Iris pigment epithelial cell (primary cell): ENCODE measurements at regions not wholly inside any gene's neighbourhood (a gene's known extent, or its start where the extent isn't known, plus 50 kb on each side); places are given as distances from the start of the nearest gene placed in this dataset.

Experiments
- DNase-seq: peaks from one replicate; pipeline ENCODE4 v3.0.0-alpha.2; 2011; ENCODE audit warnings: low read depth

DNA sequence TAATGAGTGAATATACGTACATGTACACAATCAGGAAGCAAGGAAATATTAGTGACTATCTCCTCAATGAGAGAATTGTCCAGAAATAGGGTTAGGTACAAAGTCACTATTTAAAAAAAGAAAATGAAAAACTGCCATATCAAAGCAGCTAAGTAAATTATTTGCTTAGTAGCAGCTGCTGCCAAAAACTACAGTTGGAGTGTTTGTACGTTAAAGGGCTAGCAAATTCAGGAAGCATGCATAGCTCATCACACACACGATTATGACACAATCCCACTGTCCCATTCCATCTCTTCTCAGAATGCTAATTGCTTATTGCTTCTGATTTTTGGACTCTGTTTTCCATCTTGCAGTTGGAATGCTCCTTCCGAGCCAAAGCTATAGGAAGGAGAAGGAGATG is 2012.5 kb upstream of the LRRTM1 start:
- no peak for DNase-seq

DNA sequence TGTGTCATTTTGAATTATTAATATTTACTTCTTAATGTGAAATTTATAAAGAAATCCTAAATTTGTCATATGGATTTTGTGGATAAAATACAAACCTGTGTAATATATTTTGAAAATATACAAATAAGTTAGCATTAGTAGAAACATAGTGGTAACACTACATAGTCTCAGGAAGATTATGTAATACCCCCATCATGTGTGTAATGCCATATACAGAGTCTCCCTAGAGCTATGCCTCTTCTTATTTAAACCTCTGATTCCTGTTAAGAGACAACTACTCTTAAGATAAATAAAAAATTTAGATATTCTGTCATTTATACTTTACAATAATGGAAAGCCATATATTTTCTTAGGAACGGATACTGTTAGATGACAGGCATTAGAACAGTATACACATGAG is 2012.0 kb upstream of the LRRTM1 start:
- no peak for DNase-seq

DNA sequence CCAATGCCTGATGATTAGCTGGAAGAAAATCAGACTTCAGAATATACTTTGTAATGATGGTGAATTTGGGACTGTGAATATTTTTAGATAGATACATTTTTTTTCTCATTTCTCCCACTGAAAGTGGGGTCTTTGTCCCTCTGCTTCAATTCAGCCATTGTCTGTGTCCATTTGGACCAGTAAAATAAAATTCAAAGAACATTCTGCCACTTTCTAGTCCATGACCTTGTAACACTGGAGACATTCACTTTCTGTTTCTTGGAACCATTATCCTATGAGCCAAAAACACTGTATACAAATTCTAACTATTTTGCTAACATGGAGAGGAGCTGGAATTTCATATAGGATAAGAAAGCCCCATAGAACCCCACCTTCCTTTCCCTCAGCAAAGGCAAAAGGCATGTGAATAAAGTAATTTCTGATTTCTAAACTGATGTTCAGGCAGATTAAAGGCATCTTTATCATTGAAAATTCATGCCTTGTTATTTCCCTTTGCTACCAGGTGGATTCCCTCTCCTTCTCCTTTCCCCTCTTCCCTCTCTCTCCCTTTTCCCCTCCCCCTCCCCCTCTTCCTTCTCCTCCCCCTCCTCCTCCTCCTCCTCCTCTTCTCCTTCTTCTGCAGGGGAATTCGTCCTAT is 2010.4 kb upstream of the LRRTM1 start:
- no peak for DNase-seq

DNA sequence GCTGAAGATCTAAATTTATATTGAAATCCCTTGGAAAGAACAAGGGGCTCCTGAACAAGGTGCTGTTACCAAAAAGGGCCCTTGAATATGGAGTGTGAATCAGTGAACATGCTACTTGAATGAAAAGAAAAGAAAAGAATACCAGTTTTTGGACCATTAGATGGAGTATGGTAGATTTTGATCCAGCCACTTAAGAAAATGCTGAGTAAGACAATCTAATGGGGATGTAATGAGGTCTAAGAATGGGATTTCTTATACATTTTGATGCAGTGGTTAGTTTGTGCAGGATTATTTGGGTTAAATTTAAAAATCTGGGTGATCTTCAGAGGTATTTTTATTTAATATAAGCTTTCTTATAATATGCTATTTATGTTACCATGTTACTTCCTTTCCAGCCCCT is 2003.0 kb upstream of the LRRTM1 start:
- DNase-seq: no peak

DNA sequence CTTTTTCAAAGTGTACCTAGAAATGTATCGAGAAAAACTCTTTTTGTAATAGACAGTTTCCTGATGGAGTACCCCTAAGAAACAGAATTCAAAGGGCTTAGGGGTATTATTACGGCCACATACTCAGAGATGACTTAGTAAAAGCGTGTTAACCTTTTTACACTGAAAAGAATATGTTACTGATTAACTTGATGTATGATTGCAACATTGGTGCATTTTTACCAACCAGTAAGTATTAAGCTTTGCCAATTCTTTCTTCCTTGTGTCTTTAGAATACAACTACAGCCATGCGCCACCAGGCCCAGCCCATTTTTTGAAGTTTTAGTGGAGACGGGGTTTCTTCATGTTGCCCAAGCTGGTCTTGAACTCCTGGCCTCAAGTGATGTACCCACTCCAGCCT is 1997.0 kb upstream of the LRRTM1 start:
- no peak for DNase-seq

DNA sequence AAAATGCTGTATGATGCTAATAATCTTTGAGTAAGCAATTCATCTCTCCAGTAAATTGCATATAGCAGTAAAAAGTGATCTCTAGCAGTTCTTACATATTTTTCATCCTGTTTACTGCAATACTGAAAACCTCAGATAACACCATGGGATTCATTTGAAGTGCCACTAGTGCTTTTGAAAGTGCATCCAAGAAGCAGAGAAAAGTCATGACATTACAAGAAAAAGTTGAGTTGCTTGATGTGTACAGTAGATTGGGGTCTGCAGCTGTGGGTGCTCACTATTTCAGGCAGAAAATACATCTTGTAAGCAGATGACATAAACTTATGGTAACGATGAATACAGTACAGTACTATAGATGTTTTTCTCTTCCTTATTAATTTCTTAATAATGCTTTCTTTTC is 1984.9 kb upstream of the LRRTM1 start:
- DNase-seq: no peak

DNA sequence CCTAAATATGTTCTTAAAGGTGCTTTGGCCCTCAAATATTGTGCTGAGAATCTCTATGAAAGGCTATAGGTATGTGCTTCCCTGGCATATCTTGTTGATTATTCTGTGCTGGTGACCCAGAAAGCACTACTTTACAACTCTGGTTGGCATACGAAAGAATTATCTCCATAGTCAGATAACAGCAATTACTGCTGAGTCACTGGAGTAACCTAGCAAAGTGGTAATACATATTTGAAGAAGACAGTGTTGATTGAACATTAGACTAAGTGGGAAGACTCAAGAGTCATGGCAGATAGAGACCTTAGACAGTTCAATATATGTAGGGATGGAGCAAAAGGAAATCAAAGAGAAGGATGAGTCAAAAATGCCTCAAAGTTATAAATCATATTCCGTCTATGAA is 1978.5 kb upstream of the LRRTM1 start:
- no peak for DNase-seq

DNA sequence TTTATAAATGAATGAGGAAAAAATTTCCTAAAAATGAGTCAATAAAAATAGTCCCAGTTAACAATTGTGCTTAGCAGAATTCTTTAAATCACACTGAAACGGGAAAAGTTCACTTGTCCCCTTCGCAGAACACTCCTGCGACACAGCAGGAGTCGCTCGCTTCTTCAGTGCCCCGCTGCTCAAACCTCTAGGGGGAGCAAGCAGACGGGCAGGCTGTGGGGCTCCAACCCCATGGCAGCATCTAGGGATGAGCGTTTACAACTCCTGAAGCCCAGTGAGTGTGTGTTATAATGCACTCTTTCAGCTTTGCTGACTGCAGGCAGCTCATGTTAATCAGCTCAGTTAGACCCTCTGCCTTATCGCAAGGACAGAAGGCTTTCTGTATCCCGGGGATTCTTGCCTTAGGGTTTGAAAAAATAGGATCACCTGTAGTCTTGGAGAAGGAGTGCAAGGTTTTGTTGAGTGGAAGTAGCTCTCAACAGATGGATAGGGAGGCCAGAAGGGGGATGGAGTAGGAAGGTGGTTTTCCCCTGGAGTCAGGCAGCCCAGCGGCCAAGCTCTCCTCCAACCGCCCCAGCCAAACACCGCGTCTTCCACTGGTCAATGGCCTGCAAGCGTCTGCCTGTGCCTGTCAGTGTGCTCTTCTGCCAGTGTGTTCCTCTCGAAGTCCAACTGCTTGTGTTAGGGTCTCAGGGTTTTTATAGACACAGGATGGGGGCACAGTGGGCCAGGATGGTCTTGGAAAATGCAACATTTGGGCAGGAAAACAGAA is 1977.7 kb upstream of the LRRTM1 start:
- DNase-seq: no peak

DNA sequence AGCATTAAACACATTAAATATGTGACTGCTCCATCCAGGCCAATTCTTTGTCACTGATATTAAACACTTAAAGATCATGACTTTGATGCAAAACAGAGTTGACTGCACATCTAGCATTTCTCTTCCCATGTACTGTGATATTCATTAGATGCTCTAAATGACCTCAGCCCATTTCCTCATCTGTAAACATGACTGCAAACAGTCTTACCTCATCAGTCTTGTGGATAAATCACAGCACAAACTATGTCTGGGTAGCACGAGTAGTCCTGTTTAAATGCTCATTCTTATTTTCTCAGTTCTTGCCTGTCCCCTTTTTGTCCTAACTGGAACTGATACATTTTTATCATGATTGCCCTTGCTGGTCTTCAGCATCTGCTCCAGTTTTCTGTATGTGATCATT is 1974.8 kb upstream of the LRRTM1 start:
- no peak for DNase-seq

DNA sequence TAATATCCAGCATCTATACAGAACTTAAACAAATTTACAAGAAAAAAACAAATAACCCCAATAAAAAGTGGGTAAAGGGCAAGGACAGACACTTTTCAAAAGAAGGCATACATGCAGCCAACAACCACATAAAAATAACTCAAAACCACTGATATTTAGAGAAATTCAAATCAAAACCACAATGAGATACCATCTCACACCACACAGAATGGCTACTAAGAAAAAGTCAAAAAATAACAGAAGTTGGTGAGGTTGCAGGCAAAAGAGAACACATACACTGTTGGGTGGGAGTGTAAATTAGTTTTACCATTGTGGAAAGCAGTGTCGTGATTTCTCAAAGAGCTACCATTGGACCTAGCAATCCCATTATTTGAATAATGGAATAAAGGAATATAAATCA is 1973.9 kb upstream of the LRRTM1 start:
- DNase-seq: no peak

DNA sequence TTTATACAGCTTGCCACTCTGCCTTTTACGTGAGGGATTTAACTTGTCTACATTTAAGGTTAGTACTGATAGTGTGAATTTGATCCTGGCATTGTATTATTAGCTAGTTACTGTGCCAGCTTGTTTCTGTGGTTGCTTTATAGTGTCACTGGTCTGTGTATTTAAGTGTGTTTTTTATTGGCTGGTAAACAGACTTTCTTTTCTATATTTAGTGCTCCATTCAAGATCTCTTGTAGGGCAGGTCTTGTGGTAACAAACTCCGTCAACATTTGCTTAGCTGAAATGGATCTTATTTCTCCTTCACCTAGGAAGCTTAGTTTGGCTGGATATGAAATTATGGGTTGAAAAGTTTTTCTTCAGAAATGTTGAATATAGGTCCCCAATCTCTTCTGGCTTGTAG is 1971.0 kb upstream of the LRRTM1 start:
- DNase-seq: no peak

DNA sequence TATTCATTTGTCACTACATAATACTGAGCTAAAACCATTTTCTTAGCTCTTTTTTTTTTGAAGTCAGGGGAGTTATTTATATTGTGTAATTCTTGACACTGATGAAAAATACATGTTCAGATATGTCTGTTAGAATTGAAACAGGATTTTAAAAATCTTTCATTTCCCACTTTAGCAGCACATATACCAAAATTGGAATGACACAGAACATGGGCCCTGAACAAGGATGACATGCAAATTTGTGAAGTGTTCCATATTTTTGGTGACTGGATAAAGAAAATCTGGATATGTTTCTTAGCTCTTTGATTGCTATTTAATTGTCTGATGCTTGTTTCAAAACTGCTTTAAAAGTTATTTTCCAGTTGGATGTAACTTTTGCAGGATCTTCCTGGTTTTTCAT is 1963.9 kb upstream of the LRRTM1 start:
- no peak for DNase-seq

DNA sequence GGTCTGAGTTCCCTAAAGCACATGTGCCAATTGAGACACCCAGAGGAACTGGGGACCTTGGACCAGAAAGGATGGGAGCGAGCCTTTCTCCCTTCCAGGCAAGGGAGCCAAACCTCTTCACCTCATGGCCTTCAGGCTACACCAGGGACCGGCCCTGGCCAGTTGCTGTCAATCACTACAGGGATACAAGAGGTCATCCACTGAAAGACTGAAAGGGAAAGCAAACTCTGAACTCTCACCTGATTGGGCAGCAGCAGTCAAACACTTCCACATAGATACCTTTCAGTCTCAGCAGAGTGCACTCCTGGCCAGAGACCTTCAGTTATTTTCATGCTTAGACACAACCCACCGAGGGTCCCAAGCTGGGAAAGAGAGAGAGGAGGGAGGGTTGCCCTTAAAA is 1956.0 kb upstream of the LRRTM1 start:
- no peak for DNase-seq

DNA sequence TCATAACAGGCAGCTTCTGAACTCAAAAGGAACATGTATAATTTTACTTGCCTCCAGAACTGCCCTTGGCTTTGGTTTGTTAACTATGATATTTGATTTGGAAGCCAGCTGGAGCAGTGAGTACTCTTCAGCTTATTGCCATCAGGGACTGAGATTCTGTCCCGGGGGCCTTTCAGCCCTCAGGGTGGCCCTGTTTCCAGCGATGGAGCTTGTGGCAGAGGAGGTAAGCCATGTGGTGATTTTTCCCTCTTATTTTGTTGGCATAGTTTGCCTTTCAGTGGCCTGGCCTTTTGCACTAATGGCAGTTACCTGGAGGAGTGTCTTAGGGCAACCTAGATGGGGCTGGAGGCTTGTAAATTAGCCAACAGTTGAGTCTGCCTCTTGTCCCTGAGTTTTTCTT is 1955.0 kb upstream of the LRRTM1 start:
- no peak for DNase-seq

DNA sequence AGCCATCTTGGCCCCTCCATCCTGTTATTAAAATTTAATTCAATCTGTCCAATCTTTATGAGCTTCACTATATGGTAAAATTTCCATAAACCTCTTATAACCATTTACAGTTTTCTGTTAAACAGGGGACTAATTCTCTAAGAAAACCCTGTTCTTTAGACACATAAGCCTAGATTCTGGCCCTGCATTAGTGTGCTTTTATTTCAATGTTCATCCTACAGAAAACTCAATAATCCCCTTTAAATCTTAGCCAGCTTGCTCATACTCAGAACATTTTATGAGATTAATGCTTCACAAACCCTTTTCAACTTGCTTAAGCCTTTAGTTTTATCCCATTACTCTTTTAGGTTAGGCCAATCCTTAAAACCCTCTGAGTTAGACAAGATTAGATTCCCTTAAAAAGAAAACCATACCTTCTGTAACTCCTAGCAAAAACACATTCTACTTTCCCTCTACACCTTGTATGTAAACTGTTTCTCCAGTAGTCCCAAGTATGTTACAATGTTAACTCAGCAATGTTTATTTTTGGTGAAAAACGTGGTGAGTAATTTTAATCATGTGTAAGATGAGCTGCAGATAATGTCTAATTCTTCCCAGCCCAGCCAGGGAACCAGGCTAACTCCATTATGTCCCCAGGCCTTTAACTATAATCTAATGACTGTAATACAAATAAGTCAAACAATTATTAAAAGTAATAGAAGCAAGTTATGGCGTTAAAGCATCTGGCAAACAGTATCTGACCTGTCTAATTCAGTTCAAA is 1953.4 kb upstream of the LRRTM1 start:
- DNase-seq: no peak

DNA sequence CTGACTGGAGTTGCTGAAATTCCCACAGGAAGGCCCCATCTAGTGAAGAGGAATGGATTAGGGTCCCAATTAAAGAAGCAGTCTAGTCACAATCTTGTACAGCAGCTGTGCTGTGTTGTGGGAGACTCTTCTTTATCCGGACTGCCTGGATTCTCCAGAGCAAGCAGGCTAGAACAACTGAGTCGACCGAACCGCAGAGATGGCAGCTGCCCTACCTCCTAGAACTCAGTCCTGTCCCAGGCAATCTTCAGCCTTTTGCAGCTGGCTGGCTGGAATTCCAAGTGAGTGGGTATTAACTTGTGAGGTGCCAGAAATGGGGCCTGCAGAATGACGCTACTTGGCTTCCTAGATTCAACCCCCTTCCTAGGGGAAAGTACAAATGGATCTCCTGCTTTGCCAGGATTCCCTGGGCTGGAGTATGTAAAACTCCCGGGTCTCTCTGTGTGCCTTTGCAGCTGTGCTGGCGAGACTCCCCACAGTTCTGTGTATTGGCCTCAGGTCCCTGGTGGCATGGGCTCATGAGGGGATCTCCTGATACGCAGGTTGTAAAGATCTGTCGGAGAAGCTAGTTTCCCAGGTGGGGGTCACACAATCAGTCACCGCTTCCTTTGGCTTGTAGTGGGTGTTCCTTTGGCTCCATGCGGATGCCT is 1952.6 kb upstream of the LRRTM1 start:
- no peak for DNase-seq

DNA sequence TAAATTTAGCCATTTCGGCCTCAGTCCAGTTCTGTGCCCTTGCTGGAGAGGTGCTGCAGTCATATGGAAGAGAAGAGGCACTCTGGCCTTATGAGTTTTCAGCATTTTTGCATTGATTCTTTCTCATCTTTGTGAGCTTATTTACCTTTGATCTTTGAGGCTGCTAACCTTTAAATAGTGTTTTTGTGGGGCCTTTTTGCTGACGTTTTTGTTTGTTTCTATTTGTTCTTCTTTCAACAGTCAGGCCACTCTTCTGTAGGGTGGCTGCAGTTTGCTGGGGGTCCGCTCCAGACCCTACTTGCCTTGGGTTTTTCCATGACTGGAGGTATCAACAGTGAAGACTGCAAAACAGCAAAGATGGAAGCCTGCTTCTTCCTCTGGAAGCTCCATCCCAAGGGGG is 1951.7 kb upstream of the LRRTM1 start:
- no peak for DNase-seq

DNA sequence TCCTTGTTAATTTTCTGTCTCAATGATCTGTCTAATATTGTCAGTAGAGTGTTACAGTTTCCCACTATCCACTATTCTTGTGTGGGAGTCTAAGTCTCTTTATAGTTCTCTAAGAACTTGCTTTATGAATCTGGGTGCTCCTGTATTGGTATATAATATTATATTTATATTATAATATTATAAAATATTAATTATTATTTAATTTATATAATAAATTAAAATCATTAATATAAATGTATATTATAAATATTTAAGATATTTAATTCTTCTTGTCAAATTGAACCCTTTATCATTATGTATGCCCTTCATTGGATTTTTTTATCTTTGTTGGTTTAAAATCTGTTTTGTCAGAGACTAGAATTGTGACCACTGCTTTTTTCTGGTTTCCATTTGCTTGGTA is 1950.2 kb upstream of the LRRTM1 start:
- no peak for DNase-seq

DNA sequence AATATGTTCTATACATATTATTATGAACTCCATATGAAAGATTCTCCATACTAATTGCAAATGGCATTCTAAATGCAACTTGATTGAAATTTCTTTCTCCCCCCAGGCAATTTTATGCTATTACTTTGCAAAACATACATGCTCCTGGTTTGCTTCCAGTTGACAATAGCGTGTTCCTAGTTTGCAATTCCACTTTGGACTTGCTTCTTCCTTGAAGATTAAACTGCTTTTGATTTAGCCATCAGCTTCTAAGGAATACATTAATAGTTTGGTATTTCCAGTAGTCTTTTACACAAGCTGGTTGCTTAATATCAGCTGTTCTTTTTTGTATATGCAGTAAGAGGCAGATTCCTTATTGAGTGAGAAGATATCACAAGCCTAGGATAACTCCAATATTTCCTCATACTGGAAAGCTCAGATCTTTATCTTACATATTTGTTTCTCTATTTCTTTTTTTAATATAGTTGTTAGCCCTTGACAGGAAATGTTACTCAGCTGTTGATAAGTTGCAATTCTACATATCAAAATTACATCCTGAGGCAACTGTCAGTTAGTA is 1941.7 kb upstream of the LRRTM1 start:
- DNase-seq: no peak

DNA sequence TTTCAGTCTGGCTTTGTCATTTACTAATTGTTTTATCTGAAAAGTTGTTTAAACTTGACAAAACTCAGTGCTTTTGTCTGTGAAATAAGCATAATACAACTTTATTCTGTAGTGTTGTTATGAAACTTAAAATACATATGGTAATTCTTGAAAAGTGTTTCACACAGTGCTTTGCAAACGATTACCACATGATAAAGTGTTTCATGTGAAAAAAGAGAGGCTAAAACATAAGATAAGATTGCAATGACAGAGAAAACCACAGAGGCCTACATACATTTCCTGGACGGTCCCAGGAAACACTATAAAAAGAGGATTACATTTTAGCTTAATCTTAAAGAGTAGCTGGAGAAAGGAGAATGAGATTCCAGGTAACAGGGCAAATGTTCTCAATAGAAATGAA is 1934.6 kb upstream of the LRRTM1 start:
- DNase-seq: no peak

DNA sequence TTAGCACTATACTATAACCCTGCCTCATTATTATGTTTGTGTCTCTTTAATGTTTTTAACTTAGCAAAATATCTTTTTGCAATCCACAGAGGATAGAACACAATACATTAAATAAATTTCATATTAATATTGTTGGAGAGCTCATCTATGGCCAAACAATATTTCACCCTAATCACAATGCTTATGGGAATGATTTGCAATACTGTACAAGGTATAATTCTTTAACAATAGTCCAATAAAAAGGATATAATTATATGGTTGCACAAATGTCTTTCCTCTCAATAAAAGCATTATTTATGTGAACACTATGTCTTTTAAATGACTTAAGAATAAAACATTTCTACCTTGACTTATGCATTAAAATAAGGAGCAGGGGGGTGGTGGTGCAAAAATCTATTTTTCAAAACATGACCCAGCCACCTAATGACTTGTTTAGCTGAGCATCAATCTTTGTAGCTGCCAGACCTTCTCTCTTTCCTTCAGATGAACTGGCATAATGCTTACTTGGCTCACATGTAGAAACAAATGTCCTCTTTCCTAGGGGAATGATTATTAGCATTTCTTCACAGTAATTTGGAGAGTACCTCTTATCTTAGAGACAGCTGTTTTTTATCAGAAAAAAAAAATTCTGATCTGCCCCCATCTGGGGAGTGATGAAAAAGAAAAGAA is 1933.6 kb upstream of the LRRTM1 start:
- no peak for DNase-seq

DNA sequence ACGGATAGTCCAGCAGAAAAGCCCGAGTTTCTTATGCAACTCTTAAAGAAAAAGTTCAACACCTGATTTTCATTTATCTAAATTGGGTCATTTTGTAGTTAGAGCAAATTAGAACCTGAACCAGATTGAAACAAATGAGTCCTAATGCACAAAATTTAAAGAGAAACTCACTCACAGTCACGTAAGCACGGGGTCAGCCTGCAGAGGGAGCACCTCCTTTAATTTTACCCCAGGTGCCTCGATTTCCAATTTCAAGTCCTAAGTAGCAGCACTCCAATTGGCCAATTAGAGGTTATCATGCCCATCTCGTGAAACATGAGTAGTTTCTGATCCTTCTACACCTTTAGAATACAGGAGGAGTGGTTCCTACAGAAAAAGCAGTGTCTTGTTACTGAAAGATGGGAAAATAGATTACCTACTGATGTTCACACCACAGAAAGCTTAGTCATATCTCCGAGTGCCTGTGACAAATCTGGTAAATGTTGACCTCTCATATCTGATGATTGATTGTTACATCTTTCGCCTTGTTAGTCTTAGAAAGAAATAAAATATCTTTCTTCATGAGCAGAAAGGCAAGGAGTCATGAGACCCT is 1929.8 kb upstream of the LRRTM1 start:
- no peak for DNase-seq
